Tongue (tissue), 1 donor: ENCODE measurements at regions not wholly inside any gene's neighbourhood (a gene's known extent, or its start where the extent isn't known, plus 50 kb on each side); places are given as distances from the start of the nearest gene placed in this dataset.

Experiments used
- DNase-seq: peaks from one replicate; pipeline ENCODE4 v3.0.0-alpha.2; 2015

- DNase-seq, result no peak
Measured at GRCh38 chr2:17303521-17303920, 214.7 kb downstream of the RAD51AP2 start.

- no peak for DNase-seq
Measured at GRCh38 chr2:17303054-17303453, 215.2 kb downstream of the RAD51AP2 start.

- DNase-seq, result peak; percentile 37
Measured at GRCh38 chr2:17302281-17302680, 216.0 kb downstream of the RAD51AP2 start.

GRCh38 chr2:17301437-17301836 is 216.8 kb downstream of the RAD51AP2 start:
- DNase-seq, result no peak

GRCh38 chr2:17299891-17300540 is 218.2 kb downstream of the RAD51AP2 start:
- no peak for DNase-seq

GRCh38 chr2:17298453-17298852 is 219.8 kb downstream of the RAD51AP2 start:
- DNase-seq, result no peak

- no peak for DNase-seq
Measured at GRCh38 chr2:17296686-17297085, 221.6 kb downstream of the RAD51AP2 start.

- no peak for DNase-seq
Measured at GRCh38 chr2:17289669-17290068, 228.6 kb downstream of the RAD51AP2 start.

- no peak for DNase-seq
Measured at GRCh38 chr2:17287183-17287582, 231.1 kb downstream of the RAD51AP2 start.

GRCh38 chr2:17282826-17283225 is 235.4 kb downstream of the RAD51AP2 start:
- DNase-seq, result no peak

GRCh38 chr2:17282245-17282644 is 236.0 kb downstream of the RAD51AP2 start:
- DNase-seq, result no peak

GRCh38 chr2:17276220-17276619 is 242.0 kb downstream of the RAD51AP2 start:
- no peak for DNase-seq

- no peak for DNase-seq
Measured at GRCh38 chr2:17272652-17273525, 245.4 kb downstream of the RAD51AP2 start.

GRCh38 chr2:17272170-17272569 is 246.1 kb downstream of the RAD51AP2 start:
- DNase-seq, result no peak

GRCh38 chr2:17271416-17271815 is 246.8 kb downstream of the RAD51AP2 start:
- no peak for DNase-seq

- DNase-seq, result no peak
Measured at GRCh38 chr2:17270894-17271293, 247.3 kb downstream of the RAD51AP2 start.

GRCh38 chr2:17263570-17263968 is 254.7 kb downstream of the RAD51AP2 start:
- DNase-seq, result no peak

GRCh38 chr2:17262854-17263569 is 255.2 kb downstream of the RAD51AP2 start:
- no peak for DNase-seq

- DNase-seq, result no peak
Measured at GRCh38 chr2:17259613-17260012, 258.6 kb downstream of the RAD51AP2 start.

GRCh38 chr2:17258861-17259260 is 259.4 kb downstream of the RAD51AP2 start:
- DNase-seq, result no peak

GRCh38 chr2:17257189-17257909 is 260.9 kb downstream of the RAD51AP2 start:
- no peak for DNase-seq

- no peak for DNase-seq
Measured at GRCh38 chr2:17255071-17255470, 263.2 kb downstream of the RAD51AP2 start.
